ENCODE measurements at regions not wholly inside any gene's neighbourhood (a gene's known extent, or its start where the extent isn't known, plus 50 kb on each side); places are given as distances from the start of the nearest gene placed in this dataset.
"Not testable (repeated sequence)": the region's sequence is repeated elsewhere in the genome, so short reads cannot be mapped to it uniquely, and the experiment has no call there.

- not testable (repeated sequence) for DNase-seq (ENCODE audit: low spot score)
Measured at GRCh38 chr7:115557296-115557695, 473.3 kb downstream of the TFEC start.

- peak; percentile 18 for DNase-seq (ENCODE audit: low spot score)
Measured at GRCh38 chr7:115552766-115553165, 477.8 kb downstream of the TFEC start.

- DNase-seq (ENCODE audit: low spot score) = no peak
Measured at GRCh38 chr7:115549910-115550309, 480.7 kb downstream of the TFEC start.

GRCh38 chr7:115548756-115549155 lies 481.8 kb downstream of the TFEC start:
- DNase-seq (ENCODE audit: low spot score) = no peak

GRCh38 chr7:115546790-115547189 lies 483.8 kb downstream of the TFEC start:
- no peak for DNase-seq (ENCODE audit: low spot score)

- no peak for DNase-seq (ENCODE audit: low spot score)
Measured at GRCh38 chr7:115533785-115534184, 496.8 kb downstream of the TFEC start.

GRCh38 chr7:115526278-115526677 lies 504.3 kb downstream of the TFEC start:
- no peak for DNase-seq (ENCODE audit: low spot score)

GRCh38 chr7:115522174-115522573 lies 508.4 kb downstream of the TFEC start:
- DNase-seq (ENCODE audit: low spot score) = no peak

- no peak for DNase-seq (ENCODE audit: low spot score)
Measured at GRCh38 chr7:115516341-115516740, 514.2 kb downstream of the TFEC start.

- no peak for DNase-seq (ENCODE audit: low spot score)
Measured at GRCh38 chr7:115511330-115511729, 519.2 kb downstream of the TFEC start.

GRCh38 chr7:115505136-115505535 lies 525.4 kb downstream of the TFEC start:
- no peak for DNase-seq (ENCODE audit: low spot score)

- no peak for DNase-seq (ENCODE audit: low spot score)
Measured at GRCh38 chr7:115499956-115500355, 530.6 kb downstream of the TFEC start.

- no peak for DNase-seq (ENCODE audit: low spot score)
Measured at GRCh38 chr7:115496006-115496405, 534.6 kb downstream of the TFEC start.

- DNase-seq (ENCODE audit: low spot score) = no peak
Measured at GRCh38 chr7:115494529-115495147, 535.9 kb downstream of the TFEC start.

- no peak for DNase-seq (ENCODE audit: low spot score)
Measured at GRCh38 chr7:115493381-115493780, 537.2 kb downstream of the TFEC start.

GRCh38 chr7:115491744-115492380 lies 538.7 kb downstream of the TFEC start:
- DNase-seq (ENCODE audit: low spot score) = no peak

- DNase-seq (ENCODE audit: low spot score) = no peak
Measured at GRCh38 chr7:115479448-115479847, 551.1 kb downstream of the TFEC start.

- no peak for DNase-seq (ENCODE audit: low spot score)
Measured at GRCh38 chr7:115478426-115478825, 552.1 kb downstream of the TFEC start.

- peak; percentile 21 for DNase-seq (ENCODE audit: low spot score)
Measured at GRCh38 chr7:115477193-115477651, 553.3 kb downstream of the TFEC start.

GRCh38 chr7:115476671-115477181 lies 553.8 kb downstream of the TFEC start:
- DNase-seq (ENCODE audit: low spot score) = no peak

- peak; percentile 36 for DNase-seq (ENCODE audit: low spot score)
Measured at GRCh38 chr7:115475761-115476385, 554.0 kb downstream of the MDFIC start.

GRCh38 chr7:115475206-115475605 lies 553.3 kb downstream of the MDFIC start:
- no peak for DNase-seq (ENCODE audit: low spot score)

GRCh38 chr7:115474137-115474536 lies 552.2 kb downstream of the MDFIC start:
- no peak for DNase-seq (ENCODE audit: low spot score)
